SK-N-SH treated with all-trans-retinoic acid at 6 μM for 48 hours (cell line): ENCODE measurements at regions not wholly inside any gene's neighbourhood (a gene's known extent, or its start where the extent isn't known, plus 50 kb on each side); places are given as distances from the start of the nearest gene placed in this dataset.

ENCODE experiments used
- ARNTL ChIP-seq: fragments of 450-650 bp; formaldehyde crosslinking; IDR thresholded peaks from 2 replicates; pipeline ENCODE4 v1.5.0; 2020; ENCODE audit warnings: low read depth, mild to moderate bottlenecking, moderate library complexity, borderline replicate concordance
- GLIS3 ChIP-seq: fragments of 250-450 bp; sonication (Bioruptor Pico); IDR thresholded peaks from 2 replicates; pipeline ENCODE4 v1.5.0; 2020; ENCODE audit warnings: mild to moderate bottlenecking, moderate library complexity
- ISL1 ChIP-seq: fragments of 250-450 bp; sonication (Bioruptor Pico); IDR thresholded peaks from 2 replicates; pipeline ENCODE4 v2.1.2; 2022; ENCODE audit warnings: mild to moderate bottlenecking, moderate library complexity
- RARB ChIP-seq: fragments of 250-450 bp; sonication (Bioruptor Pico); IDR thresholded peaks from 2 replicates; pipeline ENCODE4 v1.8.0; 2021; ENCODE audit warnings: mild to moderate bottlenecking, moderate library complexity
- TCF4 ChIP-seq: fragments of 250-450 bp; sonication (Bioruptor Pico); IDR thresholded peaks from 2 replicates; pipeline ENCODE4 v1.8.0; 2021; ENCODE audit warnings: mild to moderate bottlenecking, moderate library complexity, borderline replicate concordance
- ZFP3 ChIP-seq: fragments of 250-450 bp; sonication (Bioruptor Pico); IDR thresholded peaks from 2 replicates; pipeline ENCODE4 v1.5.0; 2020; ENCODE audit warnings: mild to moderate bottlenecking, moderate library complexity
- ZFP30 ChIP-seq: fragments of 450-650 bp; formaldehyde crosslinking; IDR thresholded peaks from 2 replicates; pipeline ENCODE4 v1.5.0; 2022; ENCODE audit warnings: mild to moderate bottlenecking, moderate library complexity
- ZNF565 ChIP-seq: fragments of 450-650 bp; formaldehyde crosslinking; conservative IDR thresholded peaks from 2 replicates; pipeline ENCODE4 v1.5.0; 2020; ENCODE audit warnings: low read depth, mild to moderate bottlenecking, moderate library complexity
- ZNF70 ChIP-seq: fragments of 450-650 bp; formaldehyde crosslinking; IDR thresholded peaks from 2 replicates; pipeline ENCODE4 v1.5.0; 2020; ENCODE audit warnings: mild to moderate bottlenecking, moderate library complexity
- TF ChIP-seq, protein P1 (sequence below): fragments of 250-450 bp; sonication (Bioruptor Pico); IDR thresholded peaks from 2 replicates; pipeline ENCODE4 v1.8.0; 2020; ENCODE audit warnings: mild to moderate bottlenecking, moderate library complexity, borderline replicate concordance
- TF ChIP-seq, protein P2 (sequence below): fragments of 250-450 bp; sonication (Bioruptor Pico); IDR thresholded peaks from 2 replicates; pipeline ENCODE4 v1.5.1; 2020; ENCODE audit warnings: low read depth, mild to moderate bottlenecking, moderate library complexity

DNA sequence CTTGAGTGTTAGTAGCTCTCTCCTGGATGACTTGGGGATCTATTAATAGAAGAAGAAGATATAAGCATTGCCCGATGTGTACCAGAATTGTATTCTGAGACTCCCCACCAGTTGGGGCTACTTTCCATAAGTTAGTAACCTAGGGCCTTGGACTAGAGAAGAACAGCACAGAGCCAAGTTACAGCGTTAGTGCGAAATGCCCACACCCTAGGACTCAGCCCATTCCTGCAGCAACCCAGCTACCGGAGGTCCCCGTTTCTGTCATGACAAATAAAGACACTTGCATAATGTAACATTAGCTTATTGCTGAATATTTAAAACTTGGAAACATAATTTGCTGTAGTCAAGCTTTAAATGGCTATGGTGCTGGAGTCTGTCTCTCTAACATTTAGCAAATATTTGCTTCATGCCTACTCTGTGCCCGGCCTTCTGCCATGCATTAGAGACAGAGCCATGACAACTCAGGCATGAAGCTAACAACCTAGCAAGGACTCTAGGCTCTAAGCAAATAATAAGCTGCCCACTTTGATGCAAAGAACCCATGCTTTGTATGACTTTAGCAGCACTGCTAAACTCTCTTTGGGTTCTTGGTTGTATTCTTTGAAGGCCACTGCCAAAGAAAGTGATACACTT is 103.4 kb upstream of the COL21A1 start:
- TF ChIP-seq, protein P1, sequence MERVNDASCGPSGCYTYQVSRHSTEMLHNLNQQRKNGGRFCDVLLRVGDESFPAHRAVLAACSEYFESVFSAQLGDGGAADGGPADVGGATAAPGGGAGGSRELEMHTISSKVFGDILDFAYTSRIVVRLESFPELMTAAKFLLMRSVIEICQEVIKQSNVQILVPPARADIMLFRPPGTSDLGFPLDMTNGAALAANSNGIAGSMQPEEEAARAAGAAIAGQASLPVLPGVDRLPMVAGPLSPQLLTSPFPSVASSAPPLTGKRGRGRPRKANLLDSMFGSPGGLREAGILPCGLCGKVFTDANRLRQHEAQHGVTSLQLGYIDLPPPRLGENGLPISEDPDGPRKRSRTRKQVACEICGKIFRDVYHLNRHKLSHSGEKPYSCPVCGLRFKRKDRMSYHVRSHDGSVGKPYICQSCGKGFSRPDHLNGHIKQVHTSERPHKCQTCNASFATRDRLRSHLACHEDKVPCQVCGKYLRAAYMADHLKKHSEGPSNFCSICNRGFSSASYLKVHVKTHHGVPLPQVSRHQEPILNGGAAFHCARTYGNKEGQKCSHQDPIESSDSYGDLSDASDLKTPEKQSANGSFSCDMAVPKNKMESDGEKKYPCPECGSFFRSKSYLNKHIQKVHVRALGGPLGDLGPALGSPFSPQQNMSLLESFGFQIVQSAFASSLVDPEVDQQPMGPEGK (CRISPR knock-in tag), result no peak
- TF ChIP-seq ZNF565 (no peak), TCF4 (no peak), ZNF70 (CRISPR knock-in tag) (no peak), ZFP3 (CRISPR knock-in tag) (no peak), ZFP30 (CRISPR knock-in tag) (no peak), RARB (CRISPR knock-in tag) (no peak), ARNTL (CRISPR knock-in tag) (no peak), GLIS3 (CRISPR knock-in tag) (no peak), ISL1 (CRISPR knock-in tag) (no peak)
- TF ChIP-seq, protein P2, sequence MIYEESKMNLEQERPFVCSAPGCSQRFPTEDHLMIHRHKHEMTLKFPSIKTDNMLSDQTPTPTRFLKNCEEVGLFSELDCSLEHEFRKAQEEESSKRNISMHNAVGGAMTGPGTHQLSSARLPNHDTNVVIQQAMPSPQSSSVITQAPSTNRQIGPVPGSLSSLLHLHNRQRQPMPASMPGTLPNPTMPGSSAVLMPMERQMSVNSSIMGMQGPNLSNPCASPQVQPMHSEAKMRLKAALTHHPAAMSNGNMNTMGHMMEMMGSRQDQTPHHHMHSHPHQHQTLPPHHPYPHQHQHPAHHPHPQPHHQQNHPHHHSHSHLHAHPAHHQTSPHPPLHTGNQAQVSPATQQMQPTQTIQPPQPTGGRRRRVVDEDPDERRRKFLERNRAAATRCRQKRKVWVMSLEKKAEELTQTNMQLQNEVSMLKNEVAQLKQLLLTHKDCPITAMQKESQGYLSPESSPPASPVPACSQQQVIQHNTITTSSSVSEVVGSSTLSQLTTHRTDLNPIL, result no peak
